ENCODE measurements at regions not wholly inside any gene's neighbourhood (a gene's known extent, or its start where the extent isn't known, plus 50 kb on each side); places are given as distances from the start of the nearest gene placed in this dataset.

GRCh38 chr7:15043931-15044330, 141.4 kb upstream of the DGKB start:
- no peaks in the 10 kb centered on the region for H3K36me3 ChIP-seq
- intact Hi-C loops (cut with DNase I), result no loop called here
- H3K9me3 ChIP-seq, result no peaks in the 10 kb centered on the region
- H3K4me3 ChIP-seq, result no peak overlapping the region
- no peaks in the 10 kb centered on the region for H3K27me3 ChIP-seq
- H3K27ac ChIP-seq, result no peak overlapping the region
- no peaks in the 10 kb centered on the region for H3K4me1 ChIP-seq
- no peak for TF ChIP-seq POLR2A (IDR thresholded peaks at IDR 0.05)
- TF ChIP-seq, protein P1, sequence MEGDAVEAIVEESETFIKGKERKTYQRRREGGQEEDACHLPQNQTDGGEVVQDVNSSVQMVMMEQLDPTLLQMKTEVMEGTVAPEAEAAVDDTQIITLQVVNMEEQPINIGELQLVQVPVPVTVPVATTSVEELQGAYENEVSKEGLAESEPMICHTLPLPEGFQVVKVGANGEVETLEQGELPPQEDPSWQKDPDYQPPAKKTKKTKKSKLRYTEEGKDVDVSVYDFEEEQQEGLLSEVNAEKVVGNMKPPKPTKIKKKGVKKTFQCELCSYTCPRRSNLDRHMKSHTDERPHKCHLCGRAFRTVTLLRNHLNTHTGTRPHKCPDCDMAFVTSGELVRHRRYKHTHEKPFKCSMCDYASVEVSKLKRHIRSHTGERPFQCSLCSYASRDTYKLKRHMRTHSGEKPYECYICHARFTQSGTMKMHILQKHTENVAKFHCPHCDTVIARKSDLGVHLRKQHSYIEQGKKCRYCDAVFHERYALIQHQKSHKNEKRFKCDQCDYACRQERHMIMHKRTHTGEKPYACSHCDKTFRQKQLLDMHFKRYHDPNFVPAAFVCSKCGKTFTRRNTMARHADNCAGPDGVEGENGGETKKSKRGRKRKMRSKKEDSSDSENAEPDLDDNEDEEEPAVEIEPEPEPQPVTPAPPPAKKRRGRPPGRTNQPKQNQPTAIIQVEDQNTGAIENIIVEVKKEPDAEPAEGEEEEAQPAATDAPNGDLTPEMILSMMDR (IDR thresholded peaks at IDR 0.05), result no peak
- TF ChIP-seq POLR2AphosphoS5 (IDR thresholded peaks at IDR 0.05; ENCODE audit: insufficient read depth in 1 of 2, low read depth in 1 of 2), result no peak
- no peak for DNase-seq (ENCODE audit: extremely low spot score in 2 of 2)

GRCh38 chr7:15042285-15043065, 139.9 kb upstream of the DGKB start:
- Histone ChIP-seq H3K9me3 (no peaks in the 10 kb centered on the region), H3K36me3 (no peaks in the 10 kb centered on the region), H3K27me3 (no peaks in the 10 kb centered on the region), H3K4me3 (no peak overlapping the region), H3K4me1 (no peaks in the 10 kb centered on the region), H3K27ac (no peak overlapping the region)
- DNase-seq (ENCODE audit: extremely low spot score in 2 of 2), result no peak
- intact Hi-C loops (cut with DNase I), result no loop called here
- no peak for TF ChIP-seq POLR2AphosphoS5 (IDR thresholded peaks at IDR 0.05; ENCODE audit: insufficient read depth in 1 of 2, low read depth in 1 of 2)
- TF ChIP-seq, protein P1 (IDR thresholded peaks at IDR 0.05), result no peak
- no peak for TF ChIP-seq POLR2A (IDR thresholded peaks at IDR 0.05)

DNA sequence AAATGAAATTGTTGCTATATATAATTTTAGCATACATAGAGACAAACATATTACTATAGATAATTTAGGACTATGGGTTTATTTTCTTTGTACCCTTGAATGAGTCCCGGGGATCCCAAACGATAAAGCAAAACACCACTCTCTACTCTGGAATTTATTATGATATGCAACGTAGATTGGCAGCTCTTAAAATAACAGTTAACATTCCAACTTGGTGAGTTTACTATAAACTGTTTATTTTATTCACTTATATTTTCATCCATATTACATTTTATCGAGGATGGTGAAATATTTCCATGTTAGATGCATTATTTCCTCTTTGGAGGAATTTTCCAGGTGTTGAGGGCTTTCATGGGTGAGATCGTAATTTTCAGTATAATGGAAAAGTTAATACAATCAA, 138.7 kb upstream of the DGKB start:
- Histone ChIP-seq H3K4me1 (no peaks in the 10 kb centered on the region), H3K27ac (no peak overlapping the region), H3K36me3 (no peaks in the 10 kb centered on the region), H3K27me3 (no peaks in the 10 kb centered on the region), H3K9me3 (no peaks in the 10 kb centered on the region), H3K4me3 (no peak overlapping the region)
- TF ChIP-seq, protein P1 (IDR thresholded peaks at IDR 0.05), result no peak
- TF ChIP-seq POLR2A (IDR thresholded peaks at IDR 0.05), result no peak
- TF ChIP-seq POLR2AphosphoS5 (IDR thresholded peaks at IDR 0.05; ENCODE audit: insufficient read depth in 1 of 2, low read depth in 1 of 2), result no peak
- intact Hi-C loops (cut with DNase I), result no loop called here
- no peak for DNase-seq (ENCODE audit: extremely low spot score in 2 of 2)

DNA sequence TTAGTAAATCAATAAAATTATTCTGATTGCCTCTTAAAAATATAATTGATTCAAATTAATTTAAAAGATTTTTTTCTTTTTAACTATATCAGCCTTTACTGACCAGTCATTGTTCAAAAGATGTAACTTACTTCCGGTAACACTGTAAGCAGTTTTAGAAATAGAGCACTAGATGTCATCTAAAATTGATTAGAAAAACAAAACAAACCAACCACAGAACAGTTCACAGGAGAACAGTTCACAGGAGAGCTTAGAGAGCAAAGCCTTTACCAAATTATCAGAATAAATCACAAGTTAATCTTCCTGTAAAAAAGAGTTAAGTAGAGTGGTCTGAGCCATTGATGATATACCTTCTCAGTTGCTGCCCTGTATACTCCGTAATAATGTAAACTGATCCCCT, 133.3 kb upstream of the DGKB start:
- Histone ChIP-seq H3K27ac (no peak overlapping the region), H3K27me3 (no peaks in the 10 kb centered on the region), H3K36me3 (no peaks in the 10 kb centered on the region), H3K4me1 (no peaks in the 10 kb centered on the region), H3K4me3 (no peak overlapping the region), H3K9me3 (no peaks in the 10 kb centered on the region)
- intact Hi-C loops (cut with DNase I), result no loop called here
- TF ChIP-seq, protein P1 (IDR thresholded peaks at IDR 0.05), result no peak
- TF ChIP-seq POLR2A (IDR thresholded peaks at IDR 0.05), result no peak
- TF ChIP-seq POLR2AphosphoS5 (IDR thresholded peaks at IDR 0.05; ENCODE audit: insufficient read depth in 1 of 2, low read depth in 1 of 2), result no peak
- DNase-seq (ENCODE audit: extremely low spot score in 2 of 2), result no peak

- intact Hi-C loops (cut with DNase I), result no loop called here
- Histone ChIP-seq H3K36me3 (no peaks in the 10 kb centered on the region), H3K27me3 (no peaks in the 10 kb centered on the region), H3K27ac (no peak overlapping the region), H3K9me3 (no peaks in the 10 kb centered on the region), H3K4me1 (no peaks in the 10 kb centered on the region), H3K4me3 (no peak overlapping the region)
- no peak for DNase-seq (ENCODE audit: extremely low spot score in 2 of 2)
- TF ChIP-seq, protein P1 (IDR thresholded peaks at IDR 0.05), result no peak
- TF ChIP-seq POLR2A (IDR thresholded peaks at IDR 0.05), result no peak
- TF ChIP-seq POLR2AphosphoS5 (IDR thresholded peaks at IDR 0.05; ENCODE audit: insufficient read depth in 1 of 2, low read depth in 1 of 2), result no peak
Observed at GRCh38 chr7:15033039-15033438, 130.5 kb upstream of the DGKB start.

Measured in vagina (tissue), 2 donors.